ENCODE measurements at regions not wholly inside any gene's neighbourhood (a gene's known extent, or its start where the extent isn't known, plus 50 kb on each side); places are given as distances from the start of the nearest gene placed in this dataset.

- Histone ChIP-seq H3K4me3 (ENCODE audit: low read depth in 2 of 2, low read length in 2 of 2) (no peak overlapping the region), H3K36me3 (ENCODE audit: control insufficient read depth, insufficient read depth, low read length) (no peaks in the 10 kb centered on the region), H3K9me3 (ENCODE audit: control insufficient read depth, insufficient read depth, low read depth, low read length) (no peaks in the 10 kb centered on the region), H3K4me1 (ENCODE audit: control insufficient read depth, insufficient read depth, low read length) (peaks cover 36% of the 10 kb centered on the region), H3K27me3 (ENCODE audit: control insufficient read depth, insufficient read depth, low read length) (no peaks in the 10 kb centered on the region), H3K27ac (ENCODE audit: low read length) (no peak overlapping the region)
- ATAC-seq (no peak), DNase-seq (ENCODE audit: low read depth, low spot score) (no peak)
- CTCF ChIA-PET = no interaction called here
- intact Hi-C loops (cut with micrococcal nuclease; ENCODE audit: unreplicated experiment) (loop anchor here (10.0 kb wide), 1 partner anchor 308 kb away; no protein-coding TSS in a partner anchor), in situ Hi-C loops (cut with HindIII; ENCODE audit: low pct_unique_long_range_greater_than_20kb, low sequenced_read_pairs) (no loop called here)
- BruUV-seq (replicated peaks) = no TSS peak
- POLR2A ChIA-PET = no interaction called here
- TF ChIP-seq SIN3A (IDR thresholded peaks at IDR 0.05; ENCODE audit: borderline replicate concordance, insufficient read depth, low read depth, low read length) = no peak
- TF ChIP-seq TCF7L2 (IDR thresholded peaks at IDR 0.05; ENCODE audit: low read depth, low read length) = no peak
- no peak for TF ChIP-seq POLR2AphosphoS5 (IDR thresholded peaks at IDR 0.05; ENCODE audit: low read depth, low read length)
- TF ChIP-seq REST (IDR thresholded peaks at IDR 0.05; ENCODE audit: insufficient read depth in 1 of 2, low read depth in 2 of 2, low read length in 1 of 2) = no peak
- TF ChIP-seq CTCF (IDR thresholded peaks at IDR 0.05) = no peak
These were observed 265.8 kb upstream of the NEBL start for GRCh38 chr10:21162948-21163347.

- no peak for ATAC-seq
These were observed 264.5 kb upstream of the NEBL start for GRCh38 chr10:21161647-21162046.

More at GRCh38 chr10:21161647-21162046, 264.5 kb upstream of the NEBL start:
- DNase-seq (ENCODE audit: low read depth, low spot score) = no peak
- ChIA-PET POLR2A (no interaction called here), CTCF (no interaction called here)
- TF ChIP-seq TCF7L2 (IDR thresholded peaks at IDR 0.05; ENCODE audit: low read depth, low read length) (no peak), POLR2AphosphoS5 (IDR thresholded peaks at IDR 0.05; ENCODE audit: low read depth, low read length) (no peak), SIN3A (IDR thresholded peaks at IDR 0.05; ENCODE audit: borderline replicate concordance, insufficient read depth, low read depth, low read length) (no peak), REST (IDR thresholded peaks at IDR 0.05; ENCODE audit: insufficient read depth in 1 of 2, low read depth in 2 of 2, low read length in 1 of 2) (no peak), CTCF (IDR thresholded peaks at IDR 0.05) (no peak)
- Histone ChIP-seq H3K9me3 (ENCODE audit: control insufficient read depth, insufficient read depth, low read depth, low read length) (no peaks in the 10 kb centered on the region), H3K27me3 (ENCODE audit: control insufficient read depth, insufficient read depth, low read length) (no peaks in the 10 kb centered on the region), H3K36me3 (ENCODE audit: control insufficient read depth, insufficient read depth, low read length) (no peaks in the 10 kb centered on the region), H3K4me3 (ENCODE audit: low read depth in 2 of 2, low read length in 2 of 2) (no peak overlapping the region), H3K27ac (ENCODE audit: low read length) (no peak overlapping the region), H3K4me1 (ENCODE audit: control insufficient read depth, insufficient read depth, low read length) (peaks cover 28% of the 10 kb centered on the region)
- intact Hi-C loops (cut with micrococcal nuclease; ENCODE audit: unreplicated experiment) = loop anchor here (10.0 kb wide), 1 partner anchor 307 kb away; no protein-coding TSS in a partner anchor
- BruUV-seq (replicated peaks) = no TSS peak
- in situ Hi-C loops (cut with HindIII; ENCODE audit: low pct_unique_long_range_greater_than_20kb, low sequenced_read_pairs) = no loop called here
